Fibroblast of lung (primary cell): ENCODE measurements at regions not wholly inside any gene's neighbourhood (a gene's known extent, or its start where the extent isn't known, plus 50 kb on each side); places are given as distances from the start of the nearest gene placed in this dataset.
A peak's percentile ranks its signal among the peaks of the same experiment; 100 is the strongest.

ENCODE experiments used
- DNase-seq, 2 donors: peaks; one replicate each; pipeline versions ENCODE4 v3.0.0 to v3.0.0-alpha.2; 2010; ENCODE audit warnings: low read depth in 2 of 2
- H2AFZ ChIP-seq: 2 replicates; pipeline ENCODE4 v1.5.1; 2012; ENCODE audit warnings: low read length, control low read depth, inconsistent platforms
- H3K27ac ChIP-seq: 2 replicates; pipeline ENCODE4 v1.5.1; 2011; ENCODE audit warnings: low read length, control low read depth; ENCODE audit not compliant: insufficient read depth
- H3K27me3 ChIP-seq: 2 replicates; pipeline ENCODE4 v1.5.1; 2011; ENCODE audit warnings: mild to moderate bottlenecking, low read length; ENCODE audit not compliant: control insufficient read depth, insufficient read depth
- H3K36me3 ChIP-seq: 2 replicates; pipeline ENCODE4 v1.5.1; 2011; ENCODE audit warnings: low read length; ENCODE audit not compliant: control insufficient read depth, insufficient read depth
- H3K4me1 ChIP-seq: 2 replicates; pipeline ENCODE4 v1.5.1; 2011; ENCODE audit warnings: low read length; ENCODE audit not compliant: control insufficient read depth, insufficient read depth; ENCODE audit errors: extremely low read depth
- H3K4me2 ChIP-seq: 2 replicates; pipeline ENCODE4 v1.5.1; 2011; ENCODE audit warnings: low read length, control low read depth; ENCODE audit not compliant: insufficient read depth; ENCODE audit errors: extremely low read depth
- H3K4me3 ChIP-seq, 4 experiments: fragments of 200-600 bp in 1 of 4; sonication (generic) in 1 of 4; replicated peaks in 1 of 4; 2 replicates each; pipeline ENCODE4 v1.5.1; 2011 to 2016; ENCODE audit warnings: low read length in 4 of 4, low read depth in 3 of 4, mild to moderate bottlenecking in 3 of 4, control low read depth in 2 of 4, inconsistent platforms in 1 of 4, mixed read lengths in 1 of 4; ENCODE audit not compliant: insufficient read depth in 1 of 4; ENCODE audit errors: control extremely low read depth in 1 of 4
- H3K79me2 ChIP-seq: 2 replicates; pipeline ENCODE4 v1.5.1; 2012; ENCODE audit warnings: mild to moderate bottlenecking, low read length, inconsistent platforms; ENCODE audit not compliant: control insufficient read depth, insufficient read depth
- H3K9ac ChIP-seq: 2 replicates; pipeline ENCODE4 v1.5.1; 2011; ENCODE audit warnings: mild to moderate bottlenecking, low read length, control low read depth; ENCODE audit not compliant: insufficient read depth
- H3K9me3 ChIP-seq: 2 replicates; pipeline ENCODE4 v1.5.1; 2012; ENCODE audit warnings: low read depth, low read length; ENCODE audit not compliant: control insufficient read depth, insufficient read depth
- H4K20me1 ChIP-seq: 2 replicates; pipeline ENCODE4 v1.5.1; 2011; ENCODE audit warnings: low read length; ENCODE audit not compliant: control insufficient read depth, insufficient read depth; ENCODE audit errors: extremely low read depth
- EZH2 ChIP-seq: IDR thresholded peaks from 2 replicates; pipeline ENCODE4 v1.5.1; 2012; ENCODE audit warnings: low read length, control low read depth, mild to moderate bottlenecking; ENCODE audit errors: missing control alignments
- TF ChIP-seq, protein P1 (sequence below), 2 donors: IDR thresholded peaks in 1 of 2; conservative IDR thresholded peaks in 1 of 2; 1 replicate in 1 of 2; 2 replicates in 1 of 2; pipeline ENCODE4 v1.5.1; 2011 to 2012; ENCODE audit warnings: low read length in 2 of 2, control low read depth in 1 of 2, inconsistent platforms in 1 of 2, low read depth in 1 of 2, mild to moderate bottlenecking in 1 of 2

DNA sequence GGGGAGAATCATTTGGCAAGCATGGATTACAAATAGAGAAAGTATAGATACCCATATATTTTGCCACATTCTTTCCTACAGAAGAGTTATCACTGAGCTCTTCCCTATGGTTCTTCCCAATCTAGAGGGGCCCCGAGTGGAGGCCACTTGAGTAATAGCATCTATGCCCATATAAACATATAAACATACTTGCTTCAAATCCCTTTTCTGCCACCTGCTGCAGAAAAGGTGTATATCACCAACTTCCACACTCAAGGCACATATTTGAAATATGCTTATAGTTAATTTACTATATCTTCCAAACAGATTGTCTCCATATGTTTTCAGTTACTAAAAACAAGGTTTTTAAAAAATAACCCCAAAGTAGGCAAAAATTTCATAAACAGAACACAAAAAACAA, 642.8 kb upstream of the DIPK2B start:
- Histone ChIP-seq H2AFZ (no peak overlapping the region), H3K4me2 (no peak overlapping the region), H4K20me1 (no peaks in the 10 kb centered on the region), H3K36me3 (peaks cover 2% of the 10 kb centered on the region), H3K27ac (no peak overlapping the region), H3K79me2 (peaks cover 39% of the 10 kb centered on the region), H3K9ac (no peak overlapping the region), H3K4me1 (no peaks in the 10 kb centered on the region), H3K27me3 (no peaks in the 10 kb centered on the region), H3K4me3 (no peak overlapping the region), H3K9me3 (no peaks in the 10 kb centered on the region)
- DNase-seq = peak in 1 of 2 donors; percentile 28
- TF ChIP-seq EZH2 = no peak
- TF ChIP-seq, protein P1, sequence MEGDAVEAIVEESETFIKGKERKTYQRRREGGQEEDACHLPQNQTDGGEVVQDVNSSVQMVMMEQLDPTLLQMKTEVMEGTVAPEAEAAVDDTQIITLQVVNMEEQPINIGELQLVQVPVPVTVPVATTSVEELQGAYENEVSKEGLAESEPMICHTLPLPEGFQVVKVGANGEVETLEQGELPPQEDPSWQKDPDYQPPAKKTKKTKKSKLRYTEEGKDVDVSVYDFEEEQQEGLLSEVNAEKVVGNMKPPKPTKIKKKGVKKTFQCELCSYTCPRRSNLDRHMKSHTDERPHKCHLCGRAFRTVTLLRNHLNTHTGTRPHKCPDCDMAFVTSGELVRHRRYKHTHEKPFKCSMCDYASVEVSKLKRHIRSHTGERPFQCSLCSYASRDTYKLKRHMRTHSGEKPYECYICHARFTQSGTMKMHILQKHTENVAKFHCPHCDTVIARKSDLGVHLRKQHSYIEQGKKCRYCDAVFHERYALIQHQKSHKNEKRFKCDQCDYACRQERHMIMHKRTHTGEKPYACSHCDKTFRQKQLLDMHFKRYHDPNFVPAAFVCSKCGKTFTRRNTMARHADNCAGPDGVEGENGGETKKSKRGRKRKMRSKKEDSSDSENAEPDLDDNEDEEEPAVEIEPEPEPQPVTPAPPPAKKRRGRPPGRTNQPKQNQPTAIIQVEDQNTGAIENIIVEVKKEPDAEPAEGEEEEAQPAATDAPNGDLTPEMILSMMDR (conservative IDR thresholded peaks at IDR 0.05 in 1 of 2, IDR thresholded peaks at IDR 0.05 in 1 of 2; ENCODE audit: low read depth in 1 of 2, low read length in 2 of 2) = peak in 1 of 2 donors; percentile 4

DNA sequence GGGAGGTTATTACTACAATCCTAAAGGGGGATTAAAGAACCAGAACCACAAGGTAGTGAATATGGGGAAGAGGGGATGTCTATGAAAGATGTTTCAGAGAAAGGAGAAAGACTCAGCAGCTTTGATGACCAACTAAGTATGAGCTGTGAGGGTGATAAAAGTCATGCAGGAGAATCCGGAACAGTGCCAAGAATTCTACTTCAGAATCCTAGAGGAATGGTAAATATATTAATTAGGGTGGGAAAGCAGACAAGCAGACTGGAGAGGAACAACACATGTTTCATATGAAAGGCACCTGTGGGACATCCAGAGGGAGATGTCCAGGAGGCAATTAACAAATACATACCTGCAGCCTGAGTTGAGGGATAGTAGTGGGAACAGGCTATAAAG, 642.2 kb upstream of the DIPK2B start:
- Histone ChIP-seq H3K79me2 (peaks cover 35% of the 10 kb centered on the region), H3K4me3 (no peak overlapping the region), H3K4me2 (no peak overlapping the region), H3K27me3 (no peaks in the 10 kb centered on the region), H3K27ac (no peak overlapping the region), H3K9me3 (no peaks in the 10 kb centered on the region), H4K20me1 (no peaks in the 10 kb centered on the region), H3K9ac (no peak overlapping the region), H3K4me1 (no peaks in the 10 kb centered on the region), H2AFZ (no peak overlapping the region), H3K36me3 (peaks cover 2% of the 10 kb centered on the region)
- TF ChIP-seq, protein P1 (conservative IDR thresholded peaks at IDR 0.05 in 1 of 2, IDR thresholded peaks at IDR 0.05 in 1 of 2; ENCODE audit: low read depth in 1 of 2, low read length in 2 of 2) = no peak
- TF ChIP-seq EZH2 = no peak
- peak in 1 of 2 donors; percentile 38 for DNase-seq

DNA sequence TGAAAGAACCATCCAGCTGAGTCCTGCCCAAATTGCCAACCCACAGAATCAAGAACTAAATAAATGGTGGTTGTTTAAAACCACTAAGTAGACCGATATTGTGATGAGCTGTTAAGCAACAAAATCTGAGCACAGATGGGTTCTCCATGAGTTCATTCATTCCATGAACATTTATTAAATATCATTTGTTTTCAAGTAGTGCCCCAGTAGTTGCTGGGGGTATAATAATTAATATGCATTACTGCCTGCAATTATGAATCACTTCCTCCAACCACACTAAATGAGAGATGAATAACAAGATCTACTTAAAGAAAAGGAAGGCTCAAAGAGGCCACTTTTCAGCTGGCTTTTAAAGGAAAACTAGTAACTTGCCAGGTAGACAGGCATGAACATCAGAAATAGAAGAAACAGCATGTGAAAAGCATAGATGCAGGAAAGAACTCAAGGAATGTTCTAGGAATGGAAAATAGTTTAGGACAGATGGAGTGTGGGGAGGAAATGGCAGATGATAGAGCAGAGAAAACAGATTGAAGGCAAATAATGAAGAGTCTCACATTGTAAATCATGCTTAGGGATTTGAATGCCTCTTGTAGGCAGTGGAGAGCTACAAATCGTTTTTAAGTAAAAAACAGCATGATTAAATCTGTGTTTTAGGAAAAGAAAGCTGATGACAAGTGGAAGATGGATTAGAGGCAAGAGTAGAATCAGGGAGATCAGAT, 641.7 kb upstream of the DIPK2B start:
- Histone ChIP-seq H3K9me3 (no peaks in the 10 kb centered on the region), H3K4me1 (no peaks in the 10 kb centered on the region), H3K79me2 (peaks cover 32% of the 10 kb centered on the region), H4K20me1 (no peaks in the 10 kb centered on the region), H3K27me3 (no peaks in the 10 kb centered on the region), H3K4me2 (no peak overlapping the region), H3K36me3 (peaks cover 2% of the 10 kb centered on the region), H2AFZ (no peak overlapping the region), H3K4me3 (no peak overlapping the region), H3K27ac (no peak overlapping the region), H3K9ac (no peak overlapping the region)
- TF ChIP-seq, protein P1 (conservative IDR thresholded peaks at IDR 0.05 in 1 of 2, IDR thresholded peaks at IDR 0.05 in 1 of 2; ENCODE audit: low read depth in 1 of 2, low read length in 2 of 2) = no peak
- TF ChIP-seq EZH2 = no peak
- DNase-seq = peak in 1 of 2 donors; percentile 38
